Activated CD8-positive, alpha-beta memory T cell treated with anti-CD3 and anti-CD28 coated beads for 48 hours (primary cell): ENCODE measurements at regions not wholly inside any gene's neighbourhood (a gene's known extent, or its start where the extent isn't known, plus 50 kb on each side); places are given as distances from the start of the nearest gene placed in this dataset.
"Not testable (repeated sequence)": the region's sequence is repeated elsewhere in the genome, so short reads cannot be mapped to it uniquely, and the experiment has no call there.

Experiments
- DNase-seq, 3 experiments: peaks; one replicate each; pipeline ENCODE4 v3.0.0-alpha.2; 2020; ENCODE audit warnings: low read depth in 2 of 3, low spot score in 2 of 3

DNA sequence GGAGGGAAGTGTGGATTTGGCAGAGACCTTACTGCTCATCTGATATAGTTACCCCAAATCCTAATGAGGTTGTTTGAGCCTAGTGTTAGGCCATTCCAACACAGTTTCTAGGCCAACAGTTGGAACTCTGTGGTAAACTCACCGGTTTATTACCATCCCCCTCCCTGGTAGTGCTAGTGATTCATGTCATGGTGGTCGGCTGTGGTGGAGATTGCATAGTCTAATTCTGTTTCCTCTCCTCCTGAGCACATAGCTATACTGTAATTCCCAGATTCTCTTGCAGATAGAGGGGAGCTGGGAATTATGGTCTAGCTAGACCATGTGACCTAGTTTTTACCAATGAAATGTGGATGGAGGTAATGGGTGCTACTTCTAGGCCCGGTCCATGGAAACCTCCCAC, 123.7 kb upstream of the KIF26B start:
- DNase-seq, result no peak

DNA sequence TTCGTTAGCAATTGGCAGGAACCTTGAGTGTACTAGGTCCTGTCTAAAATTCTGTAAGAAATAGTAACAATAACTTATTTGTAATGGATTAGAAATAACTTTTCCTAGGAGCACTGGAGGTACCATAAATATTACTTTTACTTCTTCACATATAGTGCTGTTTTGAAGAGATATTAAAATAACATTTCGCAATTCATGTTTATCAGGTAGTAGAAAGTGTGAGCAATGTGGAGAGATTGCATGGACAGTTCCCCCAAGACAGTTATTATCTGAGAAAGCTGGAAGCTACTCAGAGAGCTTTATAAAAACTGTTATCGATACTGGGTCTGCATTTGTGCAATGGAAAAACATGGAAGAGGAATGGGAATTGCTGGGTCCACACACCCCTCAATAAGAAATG, 128.5 kb upstream of the KIF26B start:
- DNase-seq, result no peak

GRCh38 chr1:245025525-245025924, 129.3 kb upstream of the KIF26B start:
- no peak for DNase-seq

DNA sequence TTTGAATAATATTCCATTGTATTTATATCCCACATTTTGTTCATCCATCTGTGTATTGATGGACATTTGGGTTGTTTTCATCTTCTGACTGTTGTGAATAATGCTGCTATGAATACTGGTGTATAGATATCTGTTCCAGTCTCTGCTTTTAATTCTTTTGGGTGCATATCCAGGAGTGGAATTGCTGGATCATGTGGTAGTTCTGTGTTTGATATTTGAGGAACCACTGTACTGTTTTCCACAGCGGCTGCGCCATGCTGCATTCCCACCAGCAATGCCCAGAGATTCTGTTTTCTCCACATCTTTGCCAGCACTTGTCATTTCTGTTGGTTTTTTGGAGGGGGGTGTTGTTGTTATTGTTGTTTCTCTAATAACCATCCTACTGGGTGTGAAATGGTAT, 131.6 kb upstream of the KIF26B start:
- no peak for DNase-seq

DNA sequence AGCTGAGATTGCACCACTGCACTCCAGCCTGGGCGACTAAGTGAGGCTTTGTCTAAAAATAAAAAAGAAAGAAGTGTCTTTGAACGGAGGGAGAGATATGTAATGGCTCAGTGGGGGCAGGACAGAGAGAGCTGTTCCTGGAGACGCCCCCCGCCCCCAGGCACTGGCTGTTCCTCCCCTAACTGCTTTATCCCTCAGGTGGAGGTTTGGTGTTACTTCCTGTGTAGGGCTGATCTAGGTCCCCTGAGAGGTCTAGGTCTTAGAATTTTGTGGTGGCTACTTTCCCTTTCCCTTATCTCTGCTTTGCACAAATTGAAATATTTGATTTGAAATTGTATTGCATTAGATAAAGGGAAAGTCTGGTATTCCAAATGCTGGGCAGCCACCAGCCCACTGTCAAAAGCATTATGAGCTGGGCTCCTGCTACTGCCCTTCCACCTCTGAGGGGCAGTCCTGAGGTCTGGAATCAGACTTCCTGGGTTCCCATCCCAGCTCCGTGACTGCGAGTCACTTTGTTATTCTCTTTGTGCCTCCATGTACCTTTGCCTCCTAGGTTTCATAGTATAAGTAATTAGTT, 134.8 kb upstream of the KIF26B start:
- DNase-seq, result no peak

- no peak for DNase-seq
These were observed 138.1 kb upstream of the KIF26B start for GRCh38 chr1:245016700-245017099.

DNA sequence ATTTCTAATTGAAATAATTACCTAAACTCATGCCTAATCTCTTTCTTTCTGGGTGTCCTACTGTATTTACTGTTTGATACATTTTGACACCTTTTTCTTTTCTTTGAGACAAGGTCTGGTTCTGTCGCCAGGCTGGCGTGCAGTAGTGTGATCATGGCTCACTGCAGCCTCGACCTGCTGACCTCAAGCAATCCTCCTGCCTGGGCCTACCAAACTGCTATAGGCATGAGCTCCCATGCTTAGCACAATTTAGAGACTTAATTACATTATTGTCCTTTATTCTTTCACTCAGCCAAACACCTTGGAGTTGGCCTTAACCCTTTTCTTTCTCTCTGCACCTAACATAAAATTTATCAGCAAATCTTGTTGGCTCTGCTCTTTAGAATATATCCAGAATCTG, 139.8 kb upstream of the KIF26B start:
- no peak for DNase-seq

- DNase-seq, result no peak
These were observed 140.3 kb upstream of the KIF26B start for GRCh38 chr1:245014247-245015029.

- no peak for DNase-seq
These were observed 144.7 kb upstream of the KIF26B start for GRCh38 chr1:245010018-245010614.

GRCh38 chr1:245008761-245009160, 144.4 kb upstream of the HNRNPU start:
- no peak for DNase-seq

- DNase-seq, result no peak
These were observed 143.5 kb upstream of the HNRNPU start for GRCh38 chr1:245007852-245008251.

DNA sequence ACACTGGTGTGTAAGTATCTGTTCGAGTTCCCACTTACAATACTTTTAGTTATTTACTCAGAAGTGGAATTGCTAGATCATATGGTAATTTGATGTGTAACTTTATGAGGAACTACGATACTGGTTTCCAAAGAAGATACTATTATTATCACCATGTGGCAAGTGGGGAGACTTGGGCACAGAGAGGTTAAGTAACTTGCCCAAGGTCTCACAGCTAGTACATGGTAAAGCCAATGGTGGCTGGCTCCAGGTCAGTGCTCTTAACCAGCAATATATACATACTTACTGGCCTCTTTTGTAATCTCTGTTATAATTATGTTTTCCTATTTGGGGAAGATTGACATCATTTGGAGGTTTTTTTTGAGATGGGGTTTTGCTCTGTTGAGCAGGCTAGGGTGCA, 138.9 kb upstream of the HNRNPU start:
- no peak for DNase-seq

GRCh38 chr1:245001252-245001651, 136.9 kb upstream of the HNRNPU start:
- no peak for DNase-seq

DNA sequence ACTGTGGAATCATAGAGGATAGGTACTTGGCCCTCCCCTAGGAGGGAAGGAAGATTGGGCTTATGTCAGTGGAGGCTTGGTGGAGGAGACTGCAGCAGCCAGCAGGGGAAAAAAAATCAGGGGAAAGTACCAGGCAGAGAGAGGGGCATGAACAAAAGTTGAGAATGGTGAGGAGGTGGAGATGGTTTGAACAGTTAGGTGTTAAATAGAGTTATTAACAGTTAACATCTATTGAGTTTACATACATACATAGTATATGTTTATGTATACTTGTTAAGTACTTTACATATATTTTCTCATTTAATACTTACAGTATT, 136.5 kb upstream of the HNRNPU start:
- DNase-seq, result no peak

- not testable (repeated sequence) for DNase-seq
These were observed 135.3 kb upstream of the HNRNPU start for GRCh38 chr1:244999644-245000043.

DNA sequence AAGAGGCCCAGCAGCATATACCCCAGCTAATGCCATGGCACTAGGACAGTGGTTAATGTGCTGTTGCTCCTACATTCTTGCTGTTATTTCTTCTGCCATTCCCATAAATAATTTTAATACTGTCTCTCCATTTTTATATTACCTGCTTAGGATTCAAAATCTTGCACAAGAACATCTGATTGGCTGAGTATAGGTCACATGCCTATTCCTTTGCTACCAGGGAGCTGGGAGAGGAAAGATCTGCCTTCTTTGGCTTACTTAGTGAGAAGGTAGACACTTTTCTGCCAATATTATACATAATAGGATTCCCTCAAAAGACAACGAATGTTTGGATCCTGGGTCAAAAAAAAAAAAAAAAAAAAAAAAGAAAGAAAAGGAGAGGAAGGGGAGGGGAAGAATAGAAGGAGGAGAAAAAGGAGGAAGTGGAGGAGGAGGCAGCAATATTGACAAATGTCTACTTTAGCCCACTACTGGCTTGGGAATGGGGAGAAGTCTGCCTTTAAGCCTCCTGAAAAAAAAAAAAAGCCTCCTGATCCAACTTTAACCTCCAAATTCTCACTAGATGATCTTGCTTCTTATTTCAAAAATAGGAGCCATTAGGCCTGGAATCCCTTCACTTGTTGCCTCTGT, 134.5 kb upstream of the HNRNPU start:
- no peak for DNase-seq

DNA sequence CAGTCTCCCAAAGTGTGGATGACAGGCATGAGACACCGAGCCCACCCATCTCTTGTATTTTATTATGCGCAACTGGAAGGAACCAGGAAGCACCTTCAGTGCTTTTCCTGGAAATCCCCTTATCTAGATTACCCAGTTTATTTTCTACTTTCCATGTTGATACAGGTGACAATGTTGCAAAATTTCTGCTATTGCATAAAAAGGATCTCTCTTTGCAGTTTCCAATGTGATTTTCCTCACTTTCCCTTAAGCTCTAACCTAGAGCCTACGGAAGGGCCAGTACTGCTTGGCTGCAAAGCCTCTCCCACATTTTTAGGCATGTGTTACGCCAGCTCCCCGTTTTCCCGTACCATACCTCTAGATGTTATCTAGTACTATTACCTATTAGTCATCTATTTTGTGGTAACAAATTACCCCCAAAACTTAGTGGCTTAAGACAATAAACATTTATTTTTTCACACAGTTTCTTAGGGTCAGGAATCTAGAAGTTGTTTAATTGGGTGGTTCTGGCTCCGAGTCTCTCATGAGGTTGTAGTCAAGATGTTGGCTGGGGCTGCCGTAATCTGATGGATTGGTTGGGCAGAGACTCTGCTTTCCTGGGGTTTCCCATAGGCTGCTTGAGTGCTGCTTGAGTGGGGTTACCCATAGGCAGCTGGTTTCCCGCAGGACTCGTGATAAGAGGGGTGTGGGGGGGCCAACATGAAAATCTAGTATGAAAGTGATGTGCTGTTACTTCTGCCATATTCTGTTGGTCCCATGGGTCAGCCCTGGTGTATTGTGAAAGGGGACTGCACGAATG, 131.5 kb upstream of the HNRNPU start:
- DNase-seq, result no peak

- no peak for DNase-seq
These were observed 128.5 kb upstream of the HNRNPU start for GRCh38 chr1:244992833-244993232.

DNA sequence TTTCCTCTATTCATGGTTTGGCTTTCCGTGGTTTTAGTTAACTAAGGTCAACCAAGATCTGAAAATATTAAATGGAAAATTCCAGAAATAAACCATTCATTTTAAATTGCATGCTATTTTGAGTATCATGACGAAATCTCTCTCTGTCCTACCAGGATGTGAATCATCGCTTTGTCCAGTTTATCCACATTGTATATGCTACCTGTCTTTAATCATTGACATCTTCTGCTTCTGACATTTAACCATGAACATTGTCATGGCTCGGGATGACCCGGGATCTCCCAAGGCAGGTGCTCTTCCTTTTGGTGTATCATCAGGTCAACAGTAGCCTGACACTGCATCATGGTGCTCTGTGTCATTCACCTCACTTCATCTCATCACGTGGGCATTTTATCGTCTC, 125.5 kb upstream of the HNRNPU start:
- no peak for DNase-seq

GRCh38 chr1:244988521-244988920, 124.2 kb upstream of the HNRNPU start:
- no peak for DNase-seq

DNA sequence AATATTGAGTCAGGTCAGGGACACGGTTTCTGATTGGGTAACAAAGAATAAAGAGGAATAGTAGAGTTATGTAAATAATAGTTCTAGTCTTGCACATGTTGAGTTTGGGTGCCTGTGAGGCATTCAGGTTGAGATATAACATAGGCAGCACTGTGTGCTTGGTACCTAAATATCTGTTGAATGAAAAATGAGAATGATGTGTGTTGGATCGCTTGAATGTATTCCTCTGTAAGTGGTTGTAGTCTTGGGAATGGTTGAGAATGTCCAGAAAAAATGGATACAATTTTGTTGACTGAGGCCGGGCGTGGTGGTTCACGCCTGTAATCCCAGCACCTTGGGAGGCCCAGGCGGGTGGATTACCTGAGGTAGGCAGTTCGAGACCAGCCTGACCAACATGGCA, 116.3 kb upstream of the HNRNPU start:
- no peak for DNase-seq

GRCh38 chr1:244974550-244974949, 110.2 kb upstream of the HNRNPU start:
- DNase-seq, result no peak
